DMS153 treated with DMSO at 0.1 percent for 48 hours (cell line): ENCODE measurements at regions not wholly inside any gene's neighbourhood (a gene's known extent, or its start where the extent isn't known, plus 50 kb on each side); places are given as distances from the start of the nearest gene placed in this dataset.

Source experiments
- DNase-seq: peaks from one replicate; lab custom pipeline; 2025; ENCODE audit not compliant: unreplicated experiment; lab: John Stamatoyannopoulos, UW

DNA sequence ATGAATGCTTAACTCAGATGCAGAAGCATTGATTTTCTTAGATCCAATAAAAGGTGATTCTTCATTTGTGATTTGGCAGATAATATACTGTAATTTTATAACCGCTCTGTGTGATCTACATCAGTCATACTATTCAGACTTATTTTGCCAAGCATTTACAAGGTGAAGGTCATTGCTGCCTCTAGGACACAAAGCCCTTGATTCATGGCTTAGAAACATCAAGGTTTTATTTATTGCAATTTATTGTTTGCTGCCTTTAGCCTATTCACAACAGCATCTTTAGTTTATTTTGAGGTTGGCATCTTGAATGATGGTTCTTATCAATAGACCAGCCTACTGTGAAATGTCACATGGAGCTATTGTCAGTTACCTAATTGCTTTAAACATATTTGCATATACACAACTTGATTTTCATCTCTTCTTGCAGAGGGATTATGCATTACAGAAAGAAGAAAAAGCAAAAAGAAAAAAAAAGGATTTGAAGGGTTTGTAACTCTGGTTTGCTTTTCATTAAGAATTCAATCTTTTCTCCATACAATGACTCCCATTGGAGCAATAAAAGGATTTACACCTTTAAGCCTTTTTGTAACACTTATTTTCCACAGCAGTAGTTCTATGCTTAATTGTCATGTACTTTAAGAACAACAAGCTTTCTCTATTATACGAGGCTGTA, 1371.6 kb upstream of the CELF2 start:
- DNase-seq = no peak

GRCh38 chr10:9654261-9654660, 1363.4 kb upstream of the CELF2 start:
- no peak for DNase-seq

- no peak for DNase-seq
Observed at GRCh38 chr10:9656386-9656785, 1361.3 kb upstream of the CELF2 start.

GRCh38 chr10:9656996-9657395, 1360.7 kb upstream of the CELF2 start:
- no peak for DNase-seq

DNA sequence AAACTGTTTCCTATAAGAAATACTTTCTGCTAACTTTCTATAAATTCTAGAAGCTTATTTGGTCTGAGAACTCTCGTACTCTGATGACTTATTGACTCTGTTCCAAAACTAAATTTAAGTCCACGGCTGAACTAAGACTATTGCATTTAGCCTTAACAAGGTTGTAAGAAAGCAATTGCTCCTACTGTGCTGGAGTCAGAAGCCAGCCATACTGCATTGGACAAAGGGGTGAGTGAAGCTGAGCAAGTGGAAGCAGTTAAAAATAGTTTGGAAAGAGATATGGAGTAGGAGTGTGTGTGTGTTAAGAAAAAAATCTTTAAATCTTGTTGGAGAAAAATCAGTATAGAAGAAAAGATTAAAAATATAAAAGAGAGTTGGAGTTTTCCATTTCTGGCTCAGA, 1360.1 kb upstream of the CELF2 start:
- no peak for DNase-seq

- no peak for DNase-seq
Observed at GRCh38 chr10:9668411-9668810, 1349.3 kb upstream of the CELF2 start.

GRCh38 chr10:9670911-9671310, 1346.8 kb upstream of the CELF2 start:
- no peak for DNase-seq

GRCh38 chr10:9681655-9682054, 1336.0 kb upstream of the CELF2 start:
- no peak for DNase-seq

GRCh38 chr10:9682802-9683201, 1334.9 kb upstream of the CELF2 start:
- DNase-seq = no peak

DNA sequence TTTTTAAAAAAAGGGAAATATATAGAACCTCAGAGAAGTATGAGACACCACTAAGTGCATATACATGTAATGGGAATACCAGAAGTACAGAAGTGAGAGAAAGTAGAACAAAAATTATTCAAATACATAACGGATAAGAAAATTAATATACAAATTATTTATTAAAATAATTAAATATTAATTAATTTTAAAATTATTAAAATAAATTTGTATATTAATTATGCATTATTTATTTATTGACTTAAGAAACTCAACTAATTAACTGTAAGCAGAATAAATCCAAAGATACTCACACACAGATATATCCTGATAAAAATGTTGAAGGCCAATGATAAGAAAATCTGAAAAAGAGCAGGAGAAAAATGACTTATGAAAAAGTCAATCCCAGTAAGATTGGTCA, 1333.5 kb upstream of the CELF2 start:
- DNase-seq = no peak

GRCh38 chr10:9685596-9685995, 1332.1 kb upstream of the CELF2 start:
- no peak for DNase-seq

DNA sequence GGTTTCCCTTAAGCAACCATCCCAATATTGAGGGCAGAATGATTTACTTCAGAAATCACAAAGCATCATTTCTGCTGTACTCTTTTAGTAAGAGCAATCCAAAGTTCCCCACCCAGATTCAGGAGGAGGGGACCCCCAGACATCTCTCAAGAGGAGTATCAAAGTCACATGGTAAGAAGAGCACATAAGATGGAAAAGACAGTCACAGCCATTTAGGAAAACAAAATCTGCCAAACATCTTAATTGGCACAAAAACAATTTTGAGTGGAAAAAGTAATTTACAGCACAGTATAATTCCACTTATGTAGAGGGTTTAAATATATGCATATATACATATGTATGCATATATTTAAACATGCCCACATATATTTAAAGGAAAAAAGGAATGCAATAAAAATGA, 1329.0 kb upstream of the CELF2 start:
- DNase-seq = no peak

DNA sequence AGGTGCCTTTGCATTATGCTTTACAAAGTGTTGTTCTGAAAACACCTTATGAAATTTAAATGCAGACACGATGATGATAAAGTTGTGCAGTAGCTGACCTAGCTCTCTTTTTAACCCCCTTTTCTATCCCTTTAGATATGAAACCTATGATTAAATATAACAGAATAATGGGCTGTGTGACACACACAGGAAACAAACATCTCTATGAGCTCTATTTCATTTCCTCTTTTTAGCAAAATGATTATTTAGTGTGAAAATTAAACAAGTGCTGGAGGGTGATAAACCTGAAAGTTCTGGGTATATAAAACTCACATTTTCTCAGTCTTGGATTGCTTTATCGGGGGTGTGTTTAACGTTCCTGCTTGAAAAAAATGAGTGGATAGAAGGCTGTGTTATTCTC, 1310.5 kb upstream of the CELF2 start:
- DNase-seq = no peak

DNA sequence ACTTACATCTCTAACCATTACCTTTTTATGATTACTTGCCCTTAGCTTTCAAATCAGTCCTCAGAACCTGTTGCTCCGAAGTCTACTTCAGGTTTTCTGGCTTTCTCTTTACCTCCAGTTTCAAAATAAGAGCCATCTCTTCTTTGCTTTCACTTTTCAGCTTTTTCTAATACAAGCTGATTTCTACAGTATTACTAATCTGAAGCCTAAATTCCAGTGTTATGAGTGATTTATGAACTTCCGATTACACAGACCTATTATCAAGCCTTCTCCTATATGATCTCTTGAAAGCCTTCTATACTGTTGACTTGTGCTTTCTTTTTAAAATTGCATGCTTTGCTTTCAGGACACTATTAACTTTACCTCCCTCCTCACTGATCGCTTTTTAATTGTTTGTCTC, 1307.8 kb upstream of the CELF2 start:
- no peak for DNase-seq

- no peak for DNase-seq
Observed at GRCh38 chr10:9712393-9712792, 1305.3 kb upstream of the CELF2 start.

DNA sequence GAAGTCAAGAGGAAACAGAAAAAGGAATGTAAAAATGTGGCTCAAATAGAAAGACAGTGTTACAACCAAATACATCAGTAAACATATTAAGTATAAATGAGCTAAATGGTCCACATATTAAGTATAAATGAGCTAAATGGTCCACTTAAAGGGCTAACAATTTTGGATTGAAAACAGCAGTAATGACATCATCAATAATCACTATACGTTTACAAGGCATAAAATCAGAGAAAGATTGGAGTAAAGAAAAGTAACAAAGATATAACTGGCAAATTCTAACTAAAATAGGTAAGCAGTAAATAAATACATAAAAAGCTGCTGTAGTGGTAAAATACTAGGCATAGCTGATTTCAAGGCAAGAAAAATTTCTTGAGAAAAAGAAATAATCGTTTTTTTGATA, 1298.4 kb upstream of the CELF2 start:
- no peak for DNase-seq

- no peak for DNase-seq
Observed at GRCh38 chr10:9733766-9734165, 1283.9 kb upstream of the CELF2 start.

DNA sequence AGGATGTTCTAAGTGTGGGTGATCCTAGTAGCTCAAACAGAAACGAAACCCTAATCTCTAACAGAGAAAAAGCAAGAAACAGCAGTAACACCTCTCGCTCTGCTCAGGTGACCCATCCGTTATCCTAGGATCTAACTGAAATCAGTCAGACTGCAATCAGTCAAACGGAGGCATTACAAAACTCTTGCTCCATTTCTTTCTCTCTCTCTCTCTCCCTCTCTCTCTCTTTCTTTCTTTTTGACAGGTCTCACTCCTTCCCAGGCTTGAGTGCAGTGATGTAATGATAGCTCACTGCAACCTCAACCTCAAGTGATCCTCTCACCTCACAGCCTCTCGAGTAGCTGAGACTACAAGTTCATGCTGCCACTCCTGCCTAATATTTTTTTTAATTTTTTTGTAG, 1283.5 kb upstream of the CELF2 start:
- DNase-seq = no peak

GRCh38 chr10:9735731-9736130, 1281.9 kb upstream of the CELF2 start:
- DNase-seq = no peak

DNA sequence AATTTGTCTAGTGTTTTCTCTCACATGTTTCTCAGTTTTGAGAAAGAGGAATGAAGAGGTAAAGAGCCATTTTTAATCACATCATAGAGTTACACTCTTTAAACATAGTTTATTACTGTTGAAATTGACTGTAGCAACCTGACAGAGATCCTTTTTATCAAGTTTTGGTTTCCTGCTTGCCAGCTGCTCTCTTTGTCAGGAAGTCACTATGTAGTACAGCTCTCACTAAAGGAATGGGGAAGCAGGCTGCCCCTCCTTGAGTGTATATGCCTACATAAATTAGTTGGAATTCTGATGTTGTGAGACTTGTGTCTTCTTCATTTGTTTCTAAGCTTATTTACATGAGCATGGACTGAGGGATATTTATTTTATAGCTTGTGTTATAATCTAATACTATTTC, 1274.0 kb upstream of the CELF2 start:
- no peak for DNase-seq

DNA sequence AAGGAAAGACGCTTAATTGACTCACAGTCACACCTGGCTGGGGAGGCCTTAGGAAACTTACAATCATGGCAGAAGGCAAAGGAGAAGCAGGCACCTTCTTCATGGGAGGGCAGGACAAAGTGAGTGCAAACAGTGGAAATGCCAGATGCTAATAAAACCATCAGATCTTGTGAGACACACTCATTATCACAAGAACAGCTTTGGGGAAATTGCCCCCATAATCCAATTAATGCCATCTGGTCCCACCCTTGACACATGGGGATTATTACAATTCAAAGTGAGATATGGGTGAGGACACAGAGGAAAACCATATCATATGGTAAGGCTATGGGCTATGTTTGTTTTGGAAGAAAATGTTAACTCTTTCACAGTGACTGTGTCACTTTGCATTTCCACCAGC, 1272.5 kb upstream of the CELF2 start:
- DNase-seq = no peak

GRCh38 chr10:9757176-9757575, 1260.5 kb upstream of the CELF2 start:
- DNase-seq = no peak

DNA sequence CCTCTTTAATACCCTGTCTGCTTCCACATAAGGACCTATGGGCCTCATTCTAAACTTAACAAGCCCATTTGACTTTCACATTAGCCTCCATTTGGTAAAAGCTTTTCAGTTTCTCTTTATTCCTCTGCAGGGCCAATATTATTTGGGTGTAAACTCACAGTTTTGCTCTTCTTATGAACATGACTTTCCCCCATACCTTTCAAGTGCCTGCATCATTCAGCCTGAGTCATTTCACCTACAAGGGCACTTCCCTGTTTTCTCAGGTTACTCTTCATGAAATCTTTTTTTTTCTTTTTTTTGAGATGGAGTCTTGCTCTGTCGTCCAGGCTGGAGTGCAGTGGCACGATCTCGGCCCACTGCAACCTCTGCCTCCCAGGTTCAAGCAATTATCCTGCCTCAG, 1258.1 kb upstream of the CELF2 start:
- DNase-seq = no peak
